Loucy (cell line): ENCODE measurements at regions not wholly inside any gene's neighbourhood (a gene's known extent, or its start where the extent isn't known, plus 50 kb on each side); places are given as distances from the start of the nearest gene placed in this dataset.

Experiments used
- EZH2phosphoT487 ChIP-seq: fragments of 200-600 bp; IDR thresholded peaks from 2 replicates; pipeline ENCODE4 v1.6.1; 2018; ENCODE audit warnings: antibody characterized with exemption, mild to moderate bottlenecking, moderate library complexity, borderline replicate concordance
- TF ChIP-seq, protein P1 (sequence below): fragments of 200-600 bp; sonication (generic); conservative IDR thresholded peaks from 2 replicates; pipeline ENCODE4 v1.5.1; 2014; ENCODE audit warnings: mild to moderate bottlenecking, antibody characterized with exemption, low read length

GRCh38 chr3:64358853-64359252 is 133.6 kb upstream of the PRICKLE2 start:
- TF ChIP-seq, protein P1, sequence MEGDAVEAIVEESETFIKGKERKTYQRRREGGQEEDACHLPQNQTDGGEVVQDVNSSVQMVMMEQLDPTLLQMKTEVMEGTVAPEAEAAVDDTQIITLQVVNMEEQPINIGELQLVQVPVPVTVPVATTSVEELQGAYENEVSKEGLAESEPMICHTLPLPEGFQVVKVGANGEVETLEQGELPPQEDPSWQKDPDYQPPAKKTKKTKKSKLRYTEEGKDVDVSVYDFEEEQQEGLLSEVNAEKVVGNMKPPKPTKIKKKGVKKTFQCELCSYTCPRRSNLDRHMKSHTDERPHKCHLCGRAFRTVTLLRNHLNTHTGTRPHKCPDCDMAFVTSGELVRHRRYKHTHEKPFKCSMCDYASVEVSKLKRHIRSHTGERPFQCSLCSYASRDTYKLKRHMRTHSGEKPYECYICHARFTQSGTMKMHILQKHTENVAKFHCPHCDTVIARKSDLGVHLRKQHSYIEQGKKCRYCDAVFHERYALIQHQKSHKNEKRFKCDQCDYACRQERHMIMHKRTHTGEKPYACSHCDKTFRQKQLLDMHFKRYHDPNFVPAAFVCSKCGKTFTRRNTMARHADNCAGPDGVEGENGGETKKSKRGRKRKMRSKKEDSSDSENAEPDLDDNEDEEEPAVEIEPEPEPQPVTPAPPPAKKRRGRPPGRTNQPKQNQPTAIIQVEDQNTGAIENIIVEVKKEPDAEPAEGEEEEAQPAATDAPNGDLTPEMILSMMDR = no peak
- TF ChIP-seq EZH2phosphoT487 = no peak
